Left lung (tissue), 4 donors: ENCODE measurements at regions not wholly inside any gene's neighbourhood (a gene's known extent, or its start where the extent isn't known, plus 50 kb on each side); places are given as distances from the start of the nearest gene placed in this dataset.

ENCODE experiments used
- ATAC-seq: fragments of 200-7000 bp; cut with Tn5 transposase; one replicate; pipeline ENCODE4 v1.9.1; 2020; ENCODE audit warnings: moderate library complexity
- DNase-seq, 4 donors: peaks; one replicate each; pipeline ENCODE4 v3.0.0-alpha.2; 2013 to 2020
- H3K27ac ChIP-seq, 2 donors: fragments of 200-600 bp; sonication (generic) in 1 of 2; one replicate each; pipeline versions ENCODE4 v1.5.0 to v1.8.0; 2020 to 2021
- H3K27me3 ChIP-seq, 2 donors: fragments of 200-600 bp; sonication (generic) in 1 of 2; one replicate each; pipeline versions ENCODE4 v1.5.0 to v1.8.0; 2020 to 2021
- H3K36me3 ChIP-seq, 2 donors: fragments of 200-600 bp; sonication (generic) in 1 of 2; one replicate each; pipeline versions ENCODE4 v1.5.0 to v1.8.0; 2020 to 2021
- H3K4me1 ChIP-seq, 2 donors: fragments of 200-600 bp; one replicate each; pipeline ENCODE4 v1.8.0; 2021
- H3K4me3 ChIP-seq, 2 donors: fragments of 200-600 bp; sonication (generic) in 1 of 2; one replicate each; pipeline versions ENCODE4 v1.5.0 to v1.8.0; 2020 to 2021; ENCODE audit warnings: mild to moderate bottlenecking in 1 of 2
- H3K9me3 ChIP-seq, 2 donors: fragments of 200-600 bp; sonication (generic) in 1 of 2; one replicate each; pipeline versions ENCODE4 v1.5.0 to v1.8.0; 2020 to 2021
- intact Hi-C, 2 donors: fragments of 100-400 bp; cut with DNase I; formaldehyde crosslinking; loops; one replicate each; pipeline versions ENCODE4 v1.11.2 to v1.14.2; 2022
- TF ChIP-seq, protein P1 (sequence below), 2 donors: fragments of 200-600 bp; sonication (generic) in 1 of 2; IDR thresholded peaks; one replicate each; pipeline versions ENCODE4 v1.5.0 to v1.8.0; 2021; ENCODE audit warnings: antibody characterized with exemption in 2 of 2
- donor health status: DM: no; HTN: yes; CAD: no.
- donor health status: DM: no; HTN: no; CAD: no.

DNA sequence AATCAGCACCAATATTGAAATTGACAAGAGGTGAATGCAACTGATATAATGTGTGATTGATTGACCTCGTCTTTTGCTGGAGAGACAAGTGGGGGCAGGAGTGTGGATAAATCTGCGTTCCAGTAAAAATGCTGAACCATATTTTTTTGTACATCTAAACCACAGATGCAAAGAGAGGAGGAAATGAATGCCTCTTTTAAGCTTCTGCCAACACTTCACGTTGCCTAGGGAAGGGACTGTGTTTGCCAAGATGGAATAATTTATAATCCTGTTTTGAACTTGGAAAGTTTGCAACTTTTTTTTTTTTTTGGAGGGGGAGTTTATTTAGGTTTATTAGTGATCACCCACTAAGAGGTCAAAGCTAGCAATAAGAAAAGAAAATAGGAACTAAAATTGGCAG lies 288.2 kb upstream of the EEF2KMT start:
- Histone ChIP-seq H3K4me3 (no peak overlapping the region), H3K36me3 (no peaks in the 10 kb centered on the region), H3K27me3 (no peaks in the 10 kb centered on the region), H3K4me1 (no peaks in the 10 kb centered on the region), H3K27ac (no peak overlapping the region), H3K9me3 (no peaks in the 10 kb centered on the region)
- no peak for DNase-seq
- TF ChIP-seq, protein P1, sequence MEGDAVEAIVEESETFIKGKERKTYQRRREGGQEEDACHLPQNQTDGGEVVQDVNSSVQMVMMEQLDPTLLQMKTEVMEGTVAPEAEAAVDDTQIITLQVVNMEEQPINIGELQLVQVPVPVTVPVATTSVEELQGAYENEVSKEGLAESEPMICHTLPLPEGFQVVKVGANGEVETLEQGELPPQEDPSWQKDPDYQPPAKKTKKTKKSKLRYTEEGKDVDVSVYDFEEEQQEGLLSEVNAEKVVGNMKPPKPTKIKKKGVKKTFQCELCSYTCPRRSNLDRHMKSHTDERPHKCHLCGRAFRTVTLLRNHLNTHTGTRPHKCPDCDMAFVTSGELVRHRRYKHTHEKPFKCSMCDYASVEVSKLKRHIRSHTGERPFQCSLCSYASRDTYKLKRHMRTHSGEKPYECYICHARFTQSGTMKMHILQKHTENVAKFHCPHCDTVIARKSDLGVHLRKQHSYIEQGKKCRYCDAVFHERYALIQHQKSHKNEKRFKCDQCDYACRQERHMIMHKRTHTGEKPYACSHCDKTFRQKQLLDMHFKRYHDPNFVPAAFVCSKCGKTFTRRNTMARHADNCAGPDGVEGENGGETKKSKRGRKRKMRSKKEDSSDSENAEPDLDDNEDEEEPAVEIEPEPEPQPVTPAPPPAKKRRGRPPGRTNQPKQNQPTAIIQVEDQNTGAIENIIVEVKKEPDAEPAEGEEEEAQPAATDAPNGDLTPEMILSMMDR (IDR thresholded peaks at IDR 0.05), result no peak
- intact Hi-C loops, result no loop called here
- no peak for ATAC-seq

DNA sequence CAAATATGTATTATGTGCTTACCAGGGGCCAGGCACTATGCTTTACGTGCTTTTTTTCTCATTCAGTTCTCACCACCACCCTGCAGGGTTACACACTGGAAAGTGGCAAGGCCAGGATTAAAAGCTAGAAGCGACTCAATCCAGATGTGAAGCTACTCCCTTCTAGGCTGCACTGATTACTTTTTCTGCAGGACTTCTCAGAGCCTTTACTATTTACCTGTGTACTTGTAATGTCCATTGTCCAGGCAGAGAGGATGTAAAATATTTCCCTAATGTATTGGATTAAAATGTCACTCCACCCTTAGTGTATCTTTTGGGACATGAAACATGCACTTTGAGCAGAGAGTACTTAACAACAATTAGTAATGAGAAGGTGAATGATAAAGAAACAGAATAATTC lies 287.5 kb upstream of the EEF2KMT start:
- DNase-seq (no peak), ATAC-seq (no peak)
- TF ChIP-seq, protein P1 (IDR thresholded peaks at IDR 0.05), result no peak
- intact Hi-C loops, result no loop called here
- no peaks in the 10 kb centered on the region for H3K9me3 ChIP-seq
- H3K4me1 ChIP-seq, result no peaks in the 10 kb centered on the region
- no peak overlapping the region for H3K4me3 ChIP-seq
- no peaks in the 10 kb centered on the region for H3K36me3 ChIP-seq
- H3K27me3 ChIP-seq, result no peaks in the 10 kb centered on the region
- no peak overlapping the region for H3K27ac ChIP-seq

DNA sequence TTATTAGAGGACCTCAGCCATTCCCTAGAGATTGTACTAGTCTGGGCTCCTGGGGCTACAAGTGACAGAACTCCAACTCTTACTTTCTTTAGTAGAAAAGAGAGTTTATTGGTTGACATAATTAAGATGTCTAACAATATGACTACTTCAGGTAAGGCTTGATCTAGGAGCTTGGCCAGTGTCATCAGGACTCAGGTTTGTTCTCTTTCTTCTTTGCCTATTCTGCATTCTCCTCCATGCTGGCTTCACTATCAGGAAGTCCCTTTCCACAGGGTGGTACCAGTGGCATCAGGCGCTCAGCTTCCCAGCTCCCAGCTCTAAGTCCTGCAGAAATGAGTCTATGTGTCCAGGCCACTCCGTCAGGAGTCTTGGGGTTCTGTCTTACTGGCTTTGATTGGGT lies 286.1 kb upstream of the EEF2KMT start:
- Histone ChIP-seq H3K9me3 (no peaks in the 10 kb centered on the region), H3K27me3 (no peaks in the 10 kb centered on the region), H3K4me3 (no peak overlapping the region), H3K4me1 (no peaks in the 10 kb centered on the region), H3K27ac (no peak overlapping the region), H3K36me3 (no peaks in the 10 kb centered on the region)
- TF ChIP-seq, protein P1 (IDR thresholded peaks at IDR 0.05), result no peak
- intact Hi-C loops, result no loop called here
- no peak for DNase-seq
- no peak for ATAC-seq

DNA sequence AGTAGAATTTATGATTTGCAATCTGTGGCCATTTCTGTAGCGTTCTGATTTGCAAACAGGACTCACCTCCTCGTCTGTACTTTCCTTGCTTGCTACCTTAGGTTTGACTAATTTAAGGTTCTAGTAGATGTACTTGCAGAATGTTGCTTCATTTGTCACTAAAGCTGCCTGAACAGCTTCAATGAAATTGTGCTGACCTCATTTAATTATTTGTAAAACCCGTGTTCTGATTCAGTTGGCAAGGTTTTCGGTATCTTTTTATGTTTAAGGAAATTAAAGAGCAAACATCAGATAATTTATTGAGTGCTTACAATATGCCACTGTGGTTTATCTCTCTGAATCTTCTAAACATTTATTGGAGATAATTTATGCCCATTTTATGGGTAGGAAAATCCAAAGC lies 284.9 kb upstream of the EEF2KMT start:
- no peak for ATAC-seq
- intact Hi-C loops, result no loop called here

DNA sequence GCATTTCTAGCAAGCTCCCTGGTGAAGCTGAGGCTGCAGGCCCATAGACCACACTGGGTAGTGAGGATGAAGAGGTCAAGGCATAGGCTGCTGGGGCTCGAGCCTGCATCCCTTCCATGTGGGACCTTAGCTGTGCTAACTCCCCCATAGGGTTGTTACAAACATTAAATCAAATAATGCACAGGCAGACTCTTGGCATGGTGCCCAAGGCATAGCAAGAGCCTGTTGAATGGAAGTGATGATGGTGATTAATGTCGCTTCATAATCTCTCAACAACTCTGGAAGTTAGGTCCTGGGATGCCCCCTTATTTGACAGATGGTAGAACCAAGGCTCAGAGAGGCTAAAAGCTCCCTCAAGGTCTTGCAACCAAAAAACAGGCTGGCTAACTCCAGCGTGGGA lies 283.9 kb upstream of the EEF2KMT start:
- Histone ChIP-seq H3K9me3 (no peaks in the 10 kb centered on the region), H3K27me3 (no peaks in the 10 kb centered on the region), H3K36me3 (no peaks in the 10 kb centered on the region), H3K27ac (no peak overlapping the region), H3K4me3 (no peak overlapping the region), H3K4me1 (no peaks in the 10 kb centered on the region)
- ATAC-seq (no peak), DNase-seq (no peak)
- TF ChIP-seq, protein P1 (IDR thresholded peaks at IDR 0.05), result no peak
- intact Hi-C loops, result no loop called here

More for the DNA sequence above, 284.9 kb upstream of the EEF2KMT start:
- no peaks in the 10 kb centered on the region for H3K36me3 ChIP-seq
- TF ChIP-seq, protein P1 (IDR thresholded peaks at IDR 0.05), result no peak
- H3K4me3 ChIP-seq, result no peak overlapping the region
- H3K4me1 ChIP-seq, result no peaks in the 10 kb centered on the region
- H3K9me3 ChIP-seq, result no peaks in the 10 kb centered on the region
- DNase-seq, result no peak
- H3K27me3 ChIP-seq, result no peaks in the 10 kb centered on the region
- H3K27ac ChIP-seq, result no peak overlapping the region
